ENCODE measurements at regions not wholly inside any gene's neighbourhood (a gene's known extent, or its start where the extent isn't known, plus 50 kb on each side); places are given as distances from the start of the nearest gene placed in this dataset.

GRCh38 chr5:124574521-124575436 is 171.7 kb downstream of the ZNF608 start:
- Mint-ChIP-seq H3K27ac (no peak overlapping the region), H3K4me3 (no peak overlapping the region), H3K4me1 (no peaks in the 10 kb centered on the region), H3K27me3 (peaks cover 2% of the 10 kb centered on the region), H3K9me3 (peaks cover 5% of the 10 kb centered on the region), H3K36me3 (no peaks in the 10 kb centered on the region)

GRCh38 chr5:124572971-124573370 is 173.5 kb downstream of the ZNF608 start:
- Mint-ChIP-seq H3K4me3 (no peak overlapping the region), H3K9me3 (peaks cover 5% of the 10 kb centered on the region), H3K27me3 (peaks cover 2% of the 10 kb centered on the region), H3K4me1 (no peaks in the 10 kb centered on the region), H3K36me3 (no peaks in the 10 kb centered on the region), H3K27ac (no peak overlapping the region)

GRCh38 chr5:124570285-124571035 is 176.0 kb downstream of the ZNF608 start:
- Mint-ChIP-seq H3K9me3 (peaks cover 10% of the 10 kb centered on the region), H3K27me3 (peaks cover 3% of the 10 kb centered on the region), H3K4me1 (no peaks in the 10 kb centered on the region), H3K36me3 (no peaks in the 10 kb centered on the region), H3K27ac (no peak overlapping the region), H3K4me3 (no peak overlapping the region)

GRCh38 chr5:124566875-124567450 is 179.5 kb downstream of the ZNF608 start:
- H3K9me3 Mint-ChIP-seq, result peaks cover 4% of the 10 kb centered on the region
- H3K4me1 Mint-ChIP-seq, result no peaks in the 10 kb centered on the region
- H3K27ac Mint-ChIP-seq, result no peak overlapping the region
- peaks cover 2% of the 10 kb centered on the region for H3K27me3 Mint-ChIP-seq
- no peak overlapping the region for H3K4me3 Mint-ChIP-seq
- H3K36me3 Mint-ChIP-seq, result no peaks in the 10 kb centered on the region

GRCh38 chr5:124561451-124561850 is 185.0 kb downstream of the ZNF608 start:
- Mint-ChIP-seq H3K27ac (no peak overlapping the region), H3K4me1 (no peaks in the 10 kb centered on the region), H3K4me3 (no peak overlapping the region), H3K9me3 (peaks cover 4% of the 10 kb centered on the region), H3K36me3 (no peaks in the 10 kb centered on the region), H3K27me3 (peaks cover 2% of the 10 kb centered on the region)

GRCh38 chr5:124560370-124560769 is 186.1 kb downstream of the ZNF608 start:
- H3K36me3 Mint-ChIP-seq, result no peaks in the 10 kb centered on the region
- no peak overlapping the region for H3K27ac Mint-ChIP-seq
- H3K9me3 Mint-ChIP-seq, result no peaks in the 10 kb centered on the region
- no peaks in the 10 kb centered on the region for H3K4me1 Mint-ChIP-seq
- H3K27me3 Mint-ChIP-seq, result peaks cover under 1% of the 10 kb centered on the region
- H3K4me3 Mint-ChIP-seq, result no peak overlapping the region

GRCh38 chr5:124557761-124558160 is 188.7 kb downstream of the ZNF608 start:
- Mint-ChIP-seq H3K4me3 (no peak overlapping the region), H3K9me3 (no peaks in the 10 kb centered on the region), H3K36me3 (no peaks in the 10 kb centered on the region), H3K4me1 (no peaks in the 10 kb centered on the region), H3K27me3 (peaks cover 4% of the 10 kb centered on the region), H3K27ac (no peak overlapping the region)

- Mint-ChIP-seq H3K27ac (no peak overlapping the region), H3K36me3 (no peaks in the 10 kb centered on the region), H3K4me3 (no peak overlapping the region), H3K4me1 (no peaks in the 10 kb centered on the region), H3K9me3 (no peaks in the 10 kb centered on the region), H3K27me3 (peaks cover 4% of the 10 kb centered on the region)
Measured at GRCh38 chr5:124554746-124555578, 191.5 kb downstream of the ZNF608 start.

- Mint-ChIP-seq H3K36me3 (no peaks in the 10 kb centered on the region), H3K9me3 (no peaks in the 10 kb centered on the region), H3K4me3 (no peak overlapping the region), H3K27me3 (peaks cover 4% of the 10 kb centered on the region), H3K27ac (no peak overlapping the region), H3K4me1 (no peaks in the 10 kb centered on the region)
Measured at GRCh38 chr5:124553911-124554310, 192.5 kb downstream of the ZNF608 start.

- peaks cover 4% of the 10 kb centered on the region for H3K27me3 Mint-ChIP-seq
- H3K9me3 Mint-ChIP-seq, result no peaks in the 10 kb centered on the region
- no peak overlapping the region for H3K27ac Mint-ChIP-seq
- H3K4me1 Mint-ChIP-seq, result no peaks in the 10 kb centered on the region
- H3K36me3 Mint-ChIP-seq, result no peaks in the 10 kb centered on the region
- no peak overlapping the region for H3K4me3 Mint-ChIP-seq
Measured at GRCh38 chr5:124552526-124552925, 193.9 kb downstream of the ZNF608 start.

GRCh38 chr5:124551939-124552279 is 194.5 kb downstream of the ZNF608 start:
- H3K9me3 Mint-ChIP-seq, result no peaks in the 10 kb centered on the region
- H3K4me3 Mint-ChIP-seq, result no peak overlapping the region
- H3K27me3 Mint-ChIP-seq, result peaks cover 4% of the 10 kb centered on the region
- H3K27ac Mint-ChIP-seq, result no peak overlapping the region
- no peaks in the 10 kb centered on the region for H3K4me1 Mint-ChIP-seq
- no peaks in the 10 kb centered on the region for H3K36me3 Mint-ChIP-seq

GRCh38 chr5:124550731-124551130 is 195.7 kb downstream of the ZNF608 start:
- H3K9me3 Mint-ChIP-seq, result no peaks in the 10 kb centered on the region
- peaks cover 4% of the 10 kb centered on the region for H3K27me3 Mint-ChIP-seq
- no peaks in the 10 kb centered on the region for H3K4me1 Mint-ChIP-seq
- no peaks in the 10 kb centered on the region for H3K36me3 Mint-ChIP-seq
- no peak overlapping the region for H3K27ac Mint-ChIP-seq
- H3K4me3 Mint-ChIP-seq, result no peak overlapping the region

GRCh38 chr5:124549891-124550436 is 196.5 kb downstream of the ZNF608 start:
- H3K27ac Mint-ChIP-seq, result no peak overlapping the region
- H3K36me3 Mint-ChIP-seq, result no peaks in the 10 kb centered on the region
- no peaks in the 10 kb centered on the region for H3K9me3 Mint-ChIP-seq
- H3K4me1 Mint-ChIP-seq, result no peaks in the 10 kb centered on the region
- peaks cover 2% of the 10 kb centered on the region for H3K27me3 Mint-ChIP-seq
- no peak overlapping the region for H3K4me3 Mint-ChIP-seq

GRCh38 chr5:124546643-124547042 is 199.8 kb downstream of the ZNF608 start:
- Mint-ChIP-seq H3K4me3 (no peak overlapping the region), H3K27ac (no peak overlapping the region), H3K4me1 (no peaks in the 10 kb centered on the region), H3K36me3 (no peaks in the 10 kb centered on the region), H3K27me3 (no peaks in the 10 kb centered on the region), H3K9me3 (peaks cover 7% of the 10 kb centered on the region)

All from activated naive CD4-positive, alpha-beta T cell treated with anti-CD3 and anti-CD28 coated beads, Interleukin-2, amount 50 U/mL, for 24 hours (primary cell).